Stromal cell of bone marrow (primary cell): ENCODE measurements at regions not wholly inside any gene's neighbourhood (a gene's known extent, or its start where the extent isn't known, plus 50 kb on each side); places are given as distances from the start of the nearest gene placed in this dataset.
"Not testable (repeated sequence)": the region's sequence is repeated elsewhere in the genome, so short reads cannot be mapped to it uniquely, and the experiment has no call there.

Experiments used
- DNase-seq: peaks from one replicate; pipeline ENCODE4 v3.0.0-alpha.2; 2012; ENCODE audit warnings: low read depth

- no peak for DNase-seq
These were observed 88.3 kb upstream of the PTHLH start for GRCh38 chr12:28060871-28061270.

DNA sequence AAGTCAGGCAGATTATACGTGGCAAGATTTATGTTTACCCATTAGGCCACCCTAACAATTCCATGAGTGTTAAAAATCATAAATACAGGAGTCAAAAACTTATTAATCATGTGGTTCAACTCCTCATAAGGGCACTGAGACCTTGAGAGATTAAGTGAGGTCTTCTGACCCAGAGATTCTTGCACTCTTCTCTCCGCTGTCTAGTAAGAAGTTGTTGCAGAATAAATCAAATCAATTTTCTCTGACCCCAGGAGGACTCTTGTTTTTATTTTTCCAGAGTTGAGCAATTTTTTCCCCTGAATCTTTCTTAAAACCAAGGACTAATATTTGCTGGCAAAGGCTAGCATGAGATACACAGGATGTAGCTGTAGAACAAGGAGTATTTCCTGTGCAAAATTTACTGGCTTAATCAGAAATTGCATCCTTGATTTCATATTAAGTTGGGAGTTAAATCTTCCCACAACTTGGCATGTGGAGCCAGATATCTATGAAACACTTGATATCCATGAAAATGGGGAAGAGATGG lies 90.9 kb upstream of the PTHLH start:
- DNase-seq, result no peak

DNA sequence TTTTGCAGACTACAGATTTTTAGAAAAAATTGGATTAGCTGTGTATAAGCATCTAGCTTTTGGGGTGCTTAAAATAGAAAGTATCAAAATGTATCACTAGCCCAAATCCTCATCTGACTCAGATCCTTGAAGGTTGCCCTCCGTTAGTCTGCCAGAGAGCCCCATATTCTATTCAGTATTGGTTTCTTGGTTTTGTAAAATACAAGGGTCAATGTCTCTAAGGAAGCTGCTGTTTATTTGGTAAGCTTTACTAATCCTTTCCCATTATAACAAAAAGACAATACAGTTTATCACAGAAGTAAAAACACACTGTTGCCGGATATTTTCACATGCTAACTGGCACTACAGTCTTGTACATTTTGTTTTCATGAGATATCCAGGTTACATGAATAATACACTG lies 92.8 kb upstream of the PTHLH start:
- DNase-seq, result no peak

DNA sequence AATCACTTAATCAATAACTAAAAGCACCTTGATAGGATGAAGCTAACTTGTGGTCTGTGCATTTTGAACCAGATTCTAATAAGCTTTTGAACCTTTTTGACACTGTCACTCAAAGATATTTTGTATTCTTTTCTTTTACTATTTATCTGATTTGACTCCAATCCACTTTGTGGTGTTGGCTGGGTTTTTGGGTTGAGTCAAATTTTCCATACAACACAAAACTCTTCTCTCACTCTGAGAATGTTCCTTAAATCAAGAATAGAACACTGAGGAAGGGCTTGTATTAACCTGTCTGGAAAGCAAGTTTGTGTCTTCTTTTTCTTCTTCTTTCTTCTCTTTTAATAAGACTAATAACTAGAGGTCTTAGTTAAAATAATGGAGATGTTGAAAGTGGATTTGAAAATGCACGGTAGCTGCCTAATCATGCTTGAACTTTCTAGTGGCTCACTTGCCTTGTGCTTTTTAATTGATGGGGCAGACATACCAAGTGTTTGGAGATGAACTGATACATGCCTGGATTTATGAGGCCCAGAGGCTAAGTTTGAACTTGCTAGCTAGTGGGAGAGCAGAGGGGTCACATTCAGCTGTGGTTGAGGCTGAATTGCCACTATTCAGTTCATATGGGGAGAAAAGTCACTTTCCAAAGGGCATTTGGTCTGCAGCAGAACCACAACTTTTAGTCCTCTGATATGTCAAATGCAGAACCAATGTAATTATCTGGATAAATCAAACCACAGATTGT lies 93.5 kb upstream of the PTHLH start:
- DNase-seq, result no peak

DNA sequence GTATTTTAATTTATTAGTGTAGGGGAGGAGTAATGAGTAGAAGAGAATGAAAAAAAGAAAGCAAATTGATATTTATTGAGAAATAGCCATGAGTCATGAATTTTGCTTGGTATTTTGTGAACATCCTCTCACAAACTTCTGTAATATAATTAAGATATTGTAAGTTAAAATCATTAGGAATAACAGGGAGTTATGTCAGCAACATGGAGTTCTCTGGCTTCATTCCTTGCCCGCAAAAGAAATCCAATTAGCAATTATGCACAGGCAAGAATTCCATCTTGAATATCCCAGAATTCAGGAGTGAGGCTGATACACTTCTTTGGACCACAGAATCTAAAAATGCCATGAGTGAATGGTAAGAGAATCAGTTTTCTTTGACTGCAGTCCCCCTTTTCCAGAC lies 94.3 kb upstream of the PTHLH start:
- DNase-seq, result no peak

- DNase-seq, result no peak
These were observed 95.9 kb upstream of the PTHLH start for GRCh38 chr12:28068467-28068866.

DNA sequence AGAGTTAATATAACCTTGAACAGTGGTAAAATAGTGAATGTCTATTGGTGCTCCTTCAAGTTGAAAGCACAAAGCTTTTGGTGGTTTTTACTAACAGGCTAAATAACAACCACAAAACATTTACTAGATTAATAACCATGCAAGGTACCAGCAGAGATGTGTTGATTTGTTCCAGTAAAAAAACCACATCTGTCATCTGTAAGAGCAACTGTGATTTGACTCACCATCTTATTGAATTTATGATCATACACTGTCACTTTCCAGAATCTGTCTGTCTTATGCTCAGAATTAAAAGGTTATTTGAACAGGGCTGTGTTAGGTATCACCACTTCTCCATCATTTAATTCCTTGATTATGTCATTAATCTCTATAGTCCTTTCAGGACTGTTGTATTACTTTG lies 107.0 kb upstream of the PTHLH start:
- no peak for DNase-seq

DNA sequence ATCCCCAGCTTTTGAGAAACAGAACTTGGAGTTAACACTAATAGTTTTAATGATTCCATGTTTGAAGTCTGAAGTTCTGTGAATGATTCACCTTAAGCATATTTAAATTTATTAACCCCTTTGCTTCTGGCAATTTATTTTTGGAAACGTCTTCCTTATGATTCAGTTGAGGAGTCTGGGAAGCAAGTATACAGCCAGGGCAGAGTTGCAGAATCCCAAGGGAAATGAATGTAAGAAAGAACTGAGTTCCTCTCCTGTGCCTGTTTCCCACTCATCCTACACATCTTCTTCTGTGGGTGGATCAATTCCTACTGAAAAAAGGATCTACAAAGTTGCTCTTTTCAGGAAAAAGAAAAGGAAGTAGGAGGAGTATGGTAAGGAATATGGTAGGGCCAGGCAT lies 108.2 kb upstream of the CCDC91 start:
- DNase-seq, result no peak

DNA sequence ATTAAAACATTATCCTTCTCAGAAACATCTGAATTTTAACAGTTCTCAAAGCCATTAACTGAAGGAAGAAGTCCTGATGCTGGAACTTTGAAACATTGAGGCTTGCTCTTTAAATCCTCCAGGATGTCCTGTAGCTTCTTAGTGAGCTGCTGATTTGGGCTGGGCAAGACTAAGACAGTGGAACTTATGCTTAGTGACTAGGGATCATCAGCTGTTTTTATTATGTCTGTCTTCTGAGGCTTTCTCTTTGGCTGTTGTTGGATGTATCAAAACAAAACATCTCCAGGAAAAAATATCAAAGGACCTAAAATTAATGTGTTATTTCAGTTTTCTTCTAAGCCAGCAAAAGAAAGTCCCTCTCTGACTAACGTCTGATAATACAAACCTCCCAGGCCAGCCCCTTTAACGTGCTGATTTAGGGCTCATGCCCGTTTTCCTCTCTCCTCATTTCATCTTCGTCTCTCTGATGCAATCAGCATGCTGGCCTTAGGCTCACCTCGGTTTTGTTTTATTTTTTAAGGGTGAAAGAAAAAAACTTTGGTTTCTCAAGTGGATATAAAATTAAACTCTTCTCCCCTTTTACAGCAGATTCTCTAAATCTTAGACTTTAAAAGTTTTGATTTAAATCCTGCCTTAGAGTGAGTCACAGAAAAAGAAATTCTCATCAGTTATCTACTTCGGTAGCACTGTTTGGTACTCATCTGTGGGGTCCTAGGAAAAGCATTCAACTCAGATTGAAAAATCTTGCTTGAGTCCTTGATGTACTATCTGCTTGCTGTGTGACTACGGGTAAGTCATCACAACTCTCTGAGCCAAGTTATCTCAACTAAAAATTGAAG lies 106.2 kb upstream of the CCDC91 start:
- peak; percentile 71 for DNase-seq

DNA sequence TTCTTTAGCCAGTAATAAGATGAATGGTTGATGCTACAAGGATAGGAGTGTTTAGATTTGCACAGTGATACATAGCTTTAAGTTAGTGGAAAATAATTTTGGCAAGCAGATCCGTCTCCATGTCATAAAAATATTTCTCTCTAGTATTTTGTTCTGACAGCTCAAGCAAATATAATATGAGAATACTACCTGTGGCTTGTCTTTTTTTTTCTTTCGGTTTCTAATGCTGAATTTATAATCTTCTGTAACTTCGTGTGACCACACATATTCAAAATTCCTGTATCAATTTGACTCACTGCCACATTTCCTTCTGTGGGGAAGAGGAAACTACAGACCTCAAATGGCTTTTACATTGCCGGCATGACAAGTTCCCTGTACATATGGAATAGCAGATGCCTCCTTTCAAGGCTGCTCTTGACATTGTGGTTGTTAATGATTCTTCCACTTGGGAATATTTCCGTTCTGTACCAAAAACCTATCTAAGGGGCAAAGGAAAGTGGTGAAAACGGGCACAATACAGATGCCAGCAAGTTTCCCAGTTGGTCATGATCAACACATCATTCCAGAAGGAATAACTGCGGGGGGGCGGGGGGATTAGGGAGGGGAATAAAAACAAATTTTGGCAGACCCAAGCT lies 103.6 kb upstream of the CCDC91 start:
- DNase-seq, result no peak

- DNase-seq, result no peak
These were observed 101.5 kb upstream of the CCDC91 start for GRCh38 chr12:28088566-28089272.

- no peak for DNase-seq
These were observed 100.9 kb upstream of the CCDC91 start for GRCh38 chr12:28089338-28089737.

GRCh38 chr12:28090835-28091234 lies 99.4 kb upstream of the CCDC91 start:
- DNase-seq, result no peak

DNA sequence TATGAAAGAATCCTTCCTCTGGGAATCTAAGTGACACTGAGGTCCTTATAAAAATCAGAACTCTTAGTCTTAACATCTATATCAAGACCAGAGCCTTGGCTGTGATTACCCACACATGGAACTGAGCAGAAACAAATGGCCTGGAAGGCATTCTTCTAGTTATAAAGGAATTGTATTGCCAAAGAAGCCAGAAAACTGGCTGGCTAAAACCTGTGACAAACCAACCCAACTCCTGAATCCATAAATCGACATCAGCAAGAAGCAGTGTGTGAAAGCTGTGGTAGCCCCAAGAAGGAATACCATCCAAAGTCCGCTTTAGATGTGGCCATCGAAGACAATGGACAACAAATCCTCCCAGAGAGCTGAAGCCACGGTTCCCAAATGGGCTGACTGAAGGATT lies 97.9 kb upstream of the CCDC91 start:
- no peak for DNase-seq

DNA sequence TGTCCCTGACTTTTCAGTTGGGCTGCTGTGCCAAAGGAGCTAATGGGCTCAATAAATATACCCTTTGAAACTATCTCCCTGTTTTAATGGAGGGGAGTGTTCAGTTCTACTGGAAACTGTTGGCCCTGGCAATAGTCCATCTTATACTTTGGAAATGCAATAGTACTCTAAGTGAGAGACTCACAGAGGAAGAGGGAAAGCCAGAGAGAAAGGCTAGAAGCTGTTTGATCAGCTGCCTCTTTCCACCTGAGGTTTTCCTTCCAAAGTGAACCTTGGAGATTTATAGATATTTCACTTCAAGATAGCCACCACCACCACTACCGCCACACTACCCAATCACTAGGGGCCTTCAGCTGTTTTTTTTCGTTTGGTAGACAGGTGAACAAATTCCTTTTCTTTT lies 93.6 kb upstream of the CCDC91 start:
- DNase-seq, result no peak

- no peak for DNase-seq
These were observed 93.0 kb upstream of the CCDC91 start for GRCh38 chr12:28097221-28097620.

DNA sequence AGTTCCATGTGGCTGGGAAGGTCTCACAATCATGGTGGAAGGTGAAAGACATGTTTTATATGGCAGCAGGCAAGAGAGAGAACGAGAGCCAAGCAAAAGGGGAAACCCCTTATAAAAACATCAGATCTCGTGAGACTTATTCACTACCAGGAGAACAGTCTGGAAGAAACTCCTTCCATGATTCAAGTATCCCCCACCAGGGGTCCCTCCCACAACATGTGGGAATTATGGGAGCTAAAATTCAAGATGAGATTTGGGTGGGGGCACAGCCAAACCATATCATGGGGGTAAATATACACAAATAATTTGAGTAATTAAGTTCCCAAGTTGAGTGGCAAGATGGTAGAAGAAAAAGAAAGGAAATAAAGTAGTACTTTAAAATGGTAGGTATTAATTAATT lies 91.0 kb upstream of the CCDC91 start:
- not testable (repeated sequence) for DNase-seq

- no peak for DNase-seq
These were observed 90.4 kb upstream of the CCDC91 start for GRCh38 chr12:28099871-28100270.

DNA sequence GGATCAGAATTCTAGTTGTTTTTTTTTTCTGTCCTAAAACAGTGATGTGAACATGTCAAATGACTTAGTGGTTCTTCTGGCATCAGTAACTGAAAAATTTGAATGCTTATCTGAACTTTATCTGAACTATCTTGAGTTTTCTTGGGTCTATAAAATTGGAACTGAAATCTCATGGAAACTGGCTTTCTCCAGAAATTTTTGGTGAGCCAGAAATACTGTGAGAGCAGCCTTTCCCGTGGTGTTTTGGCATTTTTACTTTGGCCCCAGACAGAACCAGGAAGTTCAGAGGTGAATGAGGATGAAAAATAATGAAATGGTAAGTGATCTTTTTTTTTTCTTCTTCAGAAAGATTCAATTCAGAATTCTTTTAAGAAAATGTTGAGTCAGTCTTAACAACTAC lies 89.5 kb upstream of the CCDC91 start:
- DNase-seq, result no peak

DNA sequence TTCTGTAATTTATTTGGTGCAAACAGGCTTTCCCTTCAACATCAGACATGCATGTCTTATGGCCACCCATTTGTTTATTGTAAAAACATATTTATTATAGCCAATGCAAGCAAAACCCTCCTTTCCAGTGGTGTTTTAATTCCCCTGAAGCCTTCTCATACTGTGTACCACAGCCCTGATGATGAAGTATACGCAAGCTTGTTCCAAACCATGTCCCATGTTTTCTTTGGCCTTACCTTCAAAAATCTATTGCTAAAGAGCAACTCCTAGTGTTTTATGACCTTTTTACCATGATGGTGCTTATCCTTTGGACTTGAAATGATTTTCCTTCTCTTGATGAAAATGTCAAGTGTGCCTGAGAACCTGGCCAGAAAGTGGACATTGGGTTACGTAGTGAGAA lies 85.9 kb upstream of the CCDC91 start:
- no peak for DNase-seq

DNA sequence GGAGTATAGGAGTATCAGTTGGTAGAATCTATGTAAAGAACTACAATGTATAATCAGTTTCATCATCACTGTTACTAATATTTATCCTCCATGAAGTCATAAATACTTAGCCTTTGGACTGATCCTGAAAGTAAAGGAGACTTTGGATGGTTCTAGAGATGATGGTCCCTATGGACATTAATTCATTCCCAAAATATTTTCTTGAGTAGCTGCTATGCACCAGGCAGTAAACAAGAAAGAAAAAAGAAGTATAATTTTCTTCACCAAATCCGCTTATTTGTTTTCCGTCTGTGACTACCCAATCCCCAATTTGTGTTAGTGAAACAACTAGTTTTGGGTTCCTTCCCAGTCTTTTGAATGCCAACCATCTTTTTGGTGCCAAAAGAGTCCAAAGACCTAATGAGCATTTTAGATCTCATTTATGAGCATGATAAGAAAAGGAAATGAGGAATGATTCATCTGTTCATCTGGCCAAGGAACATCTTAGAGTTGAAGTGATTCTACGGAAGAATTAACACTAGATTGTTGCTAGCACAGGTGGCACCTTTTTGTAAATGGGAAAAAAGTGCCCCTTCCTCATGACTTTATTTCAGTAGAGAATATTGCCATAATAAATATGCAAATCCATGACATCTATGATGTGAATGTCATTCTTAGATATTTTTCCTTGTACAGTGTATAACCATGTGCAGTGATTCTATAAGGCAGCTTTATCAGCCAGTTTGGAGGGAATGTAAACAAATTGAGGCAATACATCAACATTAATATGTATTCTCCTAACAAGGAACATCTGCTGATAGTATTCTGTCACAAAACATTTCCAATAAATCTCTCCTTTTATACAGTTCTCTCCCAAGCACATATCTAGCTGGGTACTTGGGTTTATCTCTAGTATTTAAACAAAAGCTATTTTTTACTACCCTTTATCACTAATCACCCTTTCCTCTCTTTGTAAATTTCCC lies 85.1 kb upstream of the CCDC91 start:
- no peak for DNase-seq
